H1 (cell line): ENCODE measurements at regions not wholly inside any gene's neighbourhood (a gene's known extent, or its start where the extent isn't known, plus 50 kb on each side); places are given as distances from the start of the nearest gene placed in this dataset.

Experiments used
- CTCF ChIA-PET: fragments of 300-600 bp; sonication (Branson Sonifier 250); formaldehyde crosslinking; loops from one replicate; lab custom pipeline; 2021; ENCODE audit not compliant: partially characterized antibody; lab: Charles Lee
- POLR2A ChIA-PET: fragments of 300-600 bp; sonication (Branson Sonifier 250); formaldehyde crosslinking; loops from one replicate; lab custom pipeline; 2021; ENCODE audit warnings: inconsistent platforms; ENCODE audit not compliant: partially characterized antibody; lab: Charles Lee
- DNase-seq, 2 experiments: peaks; one replicate each; pipeline versions ENCODE4 v3.0.0 to v3.0.0-alpha.2; 2010 to 2022; ENCODE audit warnings: low spot score in 2 of 2, low read depth in 1 of 2, mixed read lengths in 1 of 2
- FAIRE-seq: peaks from 2 replicates; lab custom pipeline; 2011; peaks lifted over from hg19 to GRCh38; lab: Jason Lieb, UNC
- H2AFZ ChIP-seq: 2 replicates; pipeline ENCODE4 v1.8.1; 2012; ENCODE audit warnings: low read length, inconsistent platforms
- H2AK5ac ChIP-seq: 2 replicates; pipeline ENCODE4 v1.6.1; 2013; ENCODE audit warnings: low read depth, low read length
- H2BK120ac ChIP-seq: replicated peaks from 2 replicates; pipeline ENCODE3; 2013; ENCODE audit warnings: low read depth, low read length, inconsistent platforms
- H2BK12ac ChIP-seq: 2 replicates; pipeline ENCODE4 v1.6.1; 2013; ENCODE audit warnings: low read depth, low read length
- H2BK15ac ChIP-seq: 2 replicates; pipeline ENCODE4 v1.6.1; 2013; ENCODE audit warnings: low read length
- H2BK20ac ChIP-seq: 2 replicates; pipeline ENCODE4 v1.6.1; 2013; ENCODE audit warnings: low read length
- H2BK5ac ChIP-seq: 2 replicates; pipeline ENCODE4 v1.6.1; 2013; ENCODE audit warnings: low read depth, low read length
- H3K14ac ChIP-seq: 2 replicates; pipeline ENCODE4 v1.6.1; 2013; ENCODE audit warnings: inconsistent platforms; ENCODE audit not compliant: insufficient read length
- H3K18ac ChIP-seq: 2 replicates; pipeline ENCODE4 v1.6.1; 2013; ENCODE audit warnings: low read length; ENCODE audit errors: extremely low read depth
- H3K23ac ChIP-seq: 2 replicates; pipeline ENCODE4 v1.6.1; 2013; ENCODE audit warnings: inconsistent platforms; ENCODE audit not compliant: insufficient read length
- H3K23me2 ChIP-seq: 2 replicates; pipeline ENCODE4 v1.6.1; 2013; ENCODE audit warnings: low read depth, low read length
- H3K27ac ChIP-seq: 2 replicates; pipeline ENCODE4 v1.6.1; 2011; ENCODE audit warnings: low read depth, low read length, inconsistent platforms
- H3K27me3 ChIP-seq, 4 experiments: replicated peaks in 1 of 4; 1 replicate in 1 of 4; 2 replicates in 3 of 4; pipeline versions ENCODE4 v1.6.1 to v1.8.1; 2011 to 2013; ENCODE audit warnings: low read length in 3 of 4, mild to moderate bottlenecking in 3 of 4, inconsistent platforms in 2 of 4, mixed read lengths in 2 of 4, moderate library complexity in 1 of 4; ENCODE audit not compliant: control insufficient read depth in 3 of 4, insufficient read depth in 3 of 4; ENCODE audit errors: extremely low read depth in 1 of 4
- H3K36me3 ChIP-seq, 4 experiments: 2 replicates each; pipeline versions ENCODE4 v1.6.1 to v1.8.1; 2011 to 2013; ENCODE audit warnings: mild to moderate bottlenecking in 4 of 4, low read length in 3 of 4, moderate library complexity in 2 of 4, control low read depth in 1 of 4, inconsistent platforms in 1 of 4; ENCODE audit not compliant: insufficient read depth in 4 of 4, control insufficient read depth in 2 of 4
- H3K4ac ChIP-seq: replicated peaks from 2 replicates; pipeline ENCODE3; 2013; ENCODE audit warnings: low read length, low read depth, mixed read lengths, inconsistent platforms; ENCODE audit not compliant: insufficient read length
- H3K4me1 ChIP-seq, 4 experiments: replicated peaks in 1 of 4; 1 replicate in 1 of 4; 2 replicates in 3 of 4; pipeline versions ENCODE4 v1.6.1 to v1.8.1; 2011 to 2013; ENCODE audit warnings: low read length in 3 of 4, inconsistent platforms in 2 of 4, mixed read lengths in 1 of 4; ENCODE audit not compliant: insufficient read depth in 4 of 4, control insufficient read depth in 3 of 4
- H3K4me2 ChIP-seq, 2 experiments: 2 replicates each; pipeline versions ENCODE4 v1.6.1 to v1.8.1; 2011 to 2013; ENCODE audit warnings: low read depth in 2 of 2, low read length in 2 of 2, control low read depth in 1 of 2, inconsistent platforms in 1 of 2, mild to moderate bottlenecking in 1 of 2; ENCODE audit not compliant: insufficient read depth in 1 of 2
- H3K4me3 ChIP-seq, 4 experiments: fragments of 200-600, 300-600 bp in 1 of 4; sonication (generic), shearing (Covaris generic), sonication (Bioruptor Twin) in 1 of 4; 2 replicates each; pipeline versions ENCODE4 v1.5.1 to v1.8.1; 2011 to 2016; ENCODE audit warnings: low read length in 4 of 4, low read depth in 3 of 4, control low read depth in 2 of 4, inconsistent platforms in 2 of 4, mild to moderate bottlenecking in 2 of 4, mixed read lengths in 1 of 4, moderate library complexity in 1 of 4; ENCODE audit not compliant: insufficient read depth in 2 of 4; ENCODE audit errors: extremely low read depth in 1 of 4
- H3K56ac ChIP-seq: replicated peaks from 2 replicates; pipeline ENCODE3; 2013; ENCODE audit warnings: low read depth, mild to moderate bottlenecking, mixed read lengths, low read length, inconsistent platforms; ENCODE audit not compliant: insufficient read length
- H3K79me1 ChIP-seq: 2 replicates; pipeline ENCODE4 v1.6.1; 2013; ENCODE audit warnings: low read depth, low read length, control low read depth
- H3K79me2 ChIP-seq, 2 experiments: 2 replicates each; pipeline versions ENCODE4 v1.6.1 to v1.8.1; 2012 to 2013; ENCODE audit warnings: low read length in 2 of 2, mild to moderate bottlenecking in 2 of 2, inconsistent platforms in 1 of 2; ENCODE audit not compliant: insufficient read depth in 2 of 2, control insufficient read depth in 1 of 2
- H3K9ac ChIP-seq, 4 experiments: replicated peaks in 1 of 4; 1 replicate in 1 of 4; 2 replicates in 3 of 4; pipeline versions ENCODE4 v1.6.1 to v1.8.1; 2011 to 2013; ENCODE audit warnings: low read depth in 3 of 4, low read length in 3 of 4, control low read depth in 2 of 4, mild to moderate bottlenecking in 2 of 4, moderate library complexity in 2 of 4, inconsistent platforms in 1 of 4; ENCODE audit errors: extremely low read depth in 1 of 4
- H3K9me3 ChIP-seq, 2 experiments: 2 replicates each; pipeline versions ENCODE4 v1.6.1 to v1.8.1; 2012 to 2013; ENCODE audit warnings: mild to moderate bottlenecking in 2 of 2, moderate library complexity in 2 of 2, control low read depth in 1 of 2, inconsistent platforms in 1 of 2, low read depth in 1 of 2, low read length in 1 of 2, mixed read lengths in 1 of 2; ENCODE audit not compliant: insufficient read depth in 2 of 2
- H4K20me1 ChIP-seq, 2 experiments: replicated peaks in 1 of 2; 2 replicates each; pipeline versions ENCODE3 to v1.8.1; 2011 to 2013; ENCODE audit warnings: inconsistent platforms in 2 of 2, low read length in 2 of 2, mild to moderate bottlenecking in 1 of 2; ENCODE audit not compliant: insufficient read depth in 2 of 2, control insufficient read depth in 1 of 2
- H4K5ac ChIP-seq: 2 replicates; pipeline ENCODE4 v1.6.1; 2013; ENCODE audit warnings: low read length, low read depth, mixed read lengths, inconsistent platforms; ENCODE audit not compliant: insufficient read length
- H4K8ac ChIP-seq: 2 replicates; pipeline ENCODE4 v1.8.0; 2013; ENCODE audit warnings: mild to moderate bottlenecking, moderate library complexity, low read length, inconsistent platforms; ENCODE audit not compliant: insufficient read depth; ENCODE audit errors: extremely low read depth
- H4K91ac ChIP-seq: replicated peaks from 2 replicates; pipeline ENCODE3; 2013; ENCODE audit warnings: low read length, mixed read lengths, inconsistent platforms; ENCODE audit not compliant: insufficient read length
- GABPA ChIP-seq: IDR thresholded peaks from 2 replicates; pipeline ENCODE4 v1.6.1; 2011; ENCODE audit warnings: mild to moderate bottlenecking, low read length, moderate library complexity, borderline replicate concordance; ENCODE audit not compliant: insufficient read depth
- GTF2F1 ChIP-seq: IDR thresholded peaks from 2 replicates; pipeline ENCODE4 v1.6.1; 2012; ENCODE audit warnings: low read depth, low read length, improper control_type of control experiment, borderline replicate concordance
- HDAC6 ChIP-seq: IDR thresholded peaks from one replicate; pipeline ENCODE4 v1.7.1; 2012; ENCODE audit warnings: low read depth, mild to moderate bottlenecking, inconsistent platforms, low read length, moderate library complexity
- POU5F1 ChIP-seq: IDR thresholded peaks from 2 replicates; pipeline ENCODE4 v1.6.1; 2011; ENCODE audit warnings: low read depth, mild to moderate bottlenecking, low read length, moderate library complexity
- SIRT6 ChIP-seq: IDR thresholded peaks from one replicate; pipeline ENCODE4 v1.7.1; 2012; ENCODE audit warnings: low read length, inconsistent platforms
- WGBS, 2 experiments: shearing (Covaris generic) in 1 of 2; methylation state at CpG; one replicate each; pipeline versions ENCODE4 v1.1.6 to v1.1.7; 2013 to 2015; ENCODE audit warnings: low lambda C conversion rate in 2 of 2, mixed read lengths in 2 of 2, inconsistent platforms in 1 of 2, low coverage in 1 of 2, missing lambda C conversion rate in 1 of 2; ENCODE audit not compliant: insufficient replicate concordance in 2 of 2, insufficient coverage in 1 of 2, insufficient read length in 1 of 2; ENCODE audit errors: extremely low coverage in 1 of 2, missing lambda C conversion rate in 1 of 2; 5-methylcytosine and 5-hydroxymethylcytosine counted together

DNA sequence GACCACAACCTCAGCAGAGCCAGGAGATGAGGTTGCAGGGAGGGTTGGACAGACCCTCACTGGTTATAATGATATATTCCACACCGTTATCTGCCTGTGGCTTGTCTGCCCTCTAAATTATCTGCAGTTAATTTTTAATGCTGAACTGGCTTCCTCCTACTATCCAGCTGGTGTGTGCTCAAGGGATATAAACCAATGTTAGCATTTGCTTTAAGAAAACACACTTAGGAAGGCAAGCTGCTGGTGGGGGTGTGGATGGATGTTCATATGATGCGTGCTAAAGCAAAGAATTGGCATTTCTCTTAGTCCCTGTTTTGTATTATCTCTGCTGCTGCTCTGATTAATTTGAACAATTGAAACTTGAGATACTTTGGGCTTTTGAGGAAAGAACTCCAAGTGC, 132.2 kb upstream of the NPVF start:
- H3K4me2 ChIP-seq: no peak overlapping the region
- FAIRE-seq: no peak
- H2BK120ac ChIP-seq: no peak overlapping the region
- no peak overlapping the region for H2AFZ ChIP-seq
- no peaks in the 10 kb centered on the region for H3K27me3 ChIP-seq
- H3K4ac ChIP-seq: no peak overlapping the region
- no peak overlapping the region for H2AK5ac ChIP-seq
- H3K14ac ChIP-seq: no peak overlapping the region
- H4K91ac ChIP-seq: no peak overlapping the region
- no peak overlapping the region for H2BK15ac ChIP-seq
- no peak overlapping the region for H4K8ac ChIP-seq
- no peak overlapping the region for H3K4me3 ChIP-seq
- ChIA-PET POLR2A (no interaction called here), CTCF (interaction anchor here (1.1 kb wide), 1 partner anchor 32 kb away, joined by 3 read pairs; no protein-coding TSS in a partner anchor)
- H3K23ac ChIP-seq: no peak overlapping the region
- TF ChIP-seq POU5F1 (no peak), HDAC6 (no peak), GTF2F1 (no peak), SIRT6 (no peak), GABPA (no peak)
- H3K56ac ChIP-seq: no peak overlapping the region
- no peak overlapping the region for H3K9ac ChIP-seq
- DNase-seq: no peak
- H2BK12ac ChIP-seq: no peak overlapping the region
- H3K79me2 ChIP-seq: no peaks in the 10 kb centered on the region
- 97% methylated on average over 2 of the region's 2 CpGs; no CpG with 5 or more reads in 1 of the 2 experiments for WGBS, 2 experiments
- H3K79me1 ChIP-seq: no peaks in the 10 kb centered on the region
- no peak overlapping the region for H2BK5ac ChIP-seq
- H3K36me3 ChIP-seq: no peaks in the 10 kb centered on the region
- H3K27ac ChIP-seq: no peak overlapping the region
- H4K5ac ChIP-seq: no peak overlapping the region
- no peak overlapping the region for H3K18ac ChIP-seq
- H3K4me1 ChIP-seq: no peaks in the 10 kb centered on the region
- H4K20me1 ChIP-seq: no peaks in the 10 kb centered on the region
- no peaks in the 10 kb centered on the region for H3K9me3 ChIP-seq
- no peaks in the 10 kb centered on the region for H3K23me2 ChIP-seq
- no peak overlapping the region for H2BK20ac ChIP-seq
